Liver (tissue), 7 donors: ENCODE measurements at regions not wholly inside any gene's neighbourhood (a gene's known extent, or its start where the extent isn't known, plus 50 kb on each side); places are given as distances from the start of the nearest gene placed in this dataset.
"Not testable (repeated sequence)": the region's sequence is repeated elsewhere in the genome, so short reads cannot be mapped to it uniquely, and the experiment has no call there.

Source experiments
- DNase-seq: peaks from one replicate; pipeline ENCODE4 v3.0.0-alpha.2; 2017; ENCODE audit warnings: low spot score
- H3K27ac ChIP-seq, 2 donors: one replicate each; pipeline ENCODE4 v1.7.0; 2013; ENCODE audit warnings: inconsistent platforms in 2 of 2, low read length in 2 of 2, control low read depth in 1 of 2, low read depth in 1 of 2, mild to moderate bottlenecking in 1 of 2
- H3K27me3 ChIP-seq, 4 donors: one replicate each; pipeline versions ENCODE4 v1.6.1 to v1.7.0; 2013; ENCODE audit warnings: low read length in 3 of 4, inconsistent platforms in 1 of 4, mild to moderate bottlenecking in 1 of 4, moderate library complexity in 1 of 4; ENCODE audit not compliant: control insufficient read depth in 4 of 4, insufficient read depth in 4 of 4
- H3K36me3 ChIP-seq, 4 donors: one replicate each; pipeline versions ENCODE4 v1.6.1 to v1.7.0; 2013; ENCODE audit warnings: low read length in 3 of 4, mild to moderate bottlenecking in 3 of 4, low read depth in 1 of 4, moderate library complexity in 1 of 4; ENCODE audit not compliant: control insufficient read depth in 4 of 4, insufficient read depth in 3 of 4
- H3K4me1 ChIP-seq, 4 donors: one replicate each; pipeline versions ENCODE4 v1.6.1 to v1.7.0; 2013; ENCODE audit warnings: low read length in 3 of 4, mild to moderate bottlenecking in 3 of 4, moderate library complexity in 1 of 4; ENCODE audit not compliant: control insufficient read depth in 4 of 4, insufficient read depth in 4 of 4
- H3K4me3 ChIP-seq, 3 donors: one replicate each; pipeline versions ENCODE4 v1.6.1 to v1.7.0; 2013; ENCODE audit warnings: low read length in 3 of 3, control low read depth in 1 of 3, low read depth in 1 of 3, mild to moderate bottlenecking in 1 of 3
- H3K9ac ChIP-seq, 2 donors: one replicate each; pipeline ENCODE4 v1.7.0; 2013; ENCODE audit warnings: low read length in 2 of 2, mild to moderate bottlenecking in 2 of 2, moderate library complexity in 2 of 2, control low read depth in 1 of 2, low read depth in 1 of 2
- H3K9me3 ChIP-seq, 4 donors: one replicate each; pipeline versions ENCODE4 v1.6.1 to v1.7.0; 2013; ENCODE audit warnings: low read length in 3 of 4; ENCODE audit not compliant: control insufficient read depth in 4 of 4
- EGR1 ChIP-seq, 2 donors: IDR thresholded peaks; 2 replicates each; pipeline ENCODE4 v1.6.1; 2016 to 2018; ENCODE audit warnings: antibody characterized with exemption in 2 of 2, low read depth in 2 of 2
- FOXA2 ChIP-seq: IDR thresholded peaks from 2 replicates; pipeline ENCODE4 v1.6.1; 2016; ENCODE audit warnings: antibody characterized with exemption
- GABPA ChIP-seq, 2 donors: IDR thresholded peaks in 1 of 2; conservative IDR thresholded peaks in 1 of 2; 2 replicates each; pipeline ENCODE4 v1.6.1; 2016; ENCODE audit warnings: antibody characterized with exemption in 2 of 2, mild to moderate bottlenecking in 1 of 2, moderate library complexity in 1 of 2
- HNF4A ChIP-seq, 2 donors: conservative IDR thresholded peaks; 2 replicates each; pipeline ENCODE4 v1.6.1; 2016; ENCODE audit warnings: antibody characterized with exemption in 2 of 2, mild to moderate bottlenecking in 2 of 2
- HNF4G ChIP-seq: IDR thresholded peaks from 2 replicates; pipeline ENCODE4 v1.6.1; 2016; ENCODE audit warnings: antibody characterized with exemption
- JUND ChIP-seq, 2 donors: IDR thresholded peaks; 2 replicates each; pipeline ENCODE4 v1.6.1; 2016; ENCODE audit warnings: antibody characterized with exemption in 2 of 2
- MAX ChIP-seq: IDR thresholded peaks from 2 replicates; pipeline ENCODE4 v1.6.1; 2016; ENCODE audit warnings: antibody characterized with exemption
- NR2F2 ChIP-seq: IDR thresholded peaks from 2 replicates; pipeline ENCODE4 v1.6.1; 2016; ENCODE audit warnings: antibody characterized with exemption
- RAD21 ChIP-seq, 2 donors: IDR thresholded peaks; 2 replicates each; pipeline ENCODE4 v1.6.1; 2016; ENCODE audit warnings: antibody characterized with exemption in 2 of 2, mild to moderate bottlenecking in 2 of 2
- REST ChIP-seq: IDR thresholded peaks from 2 replicates; pipeline ENCODE4 v1.6.1; 2016; ENCODE audit warnings: antibody characterized with exemption, mild to moderate bottlenecking
- RXRA ChIP-seq, 2 donors: IDR thresholded peaks; 2 replicates each; pipeline ENCODE4 v1.6.1; 2017 to 2018; ENCODE audit warnings: antibody characterized with exemption in 2 of 2, mild to moderate bottlenecking in 1 of 2
- SP1 ChIP-seq: IDR thresholded peaks from 2 replicates; pipeline ENCODE4 v1.6.1; 2018; ENCODE audit warnings: antibody characterized with exemption, mild to moderate bottlenecking
- TAF1 ChIP-seq: conservative IDR thresholded peaks from 2 replicates; pipeline ENCODE4 v1.6.1; 2016; ENCODE audit warnings: antibody characterized with exemption, mild to moderate bottlenecking
- YY1 ChIP-seq: IDR thresholded peaks from 2 replicates; pipeline ENCODE4 v1.6.1; 2016; ENCODE audit warnings: antibody characterized with exemption, mild to moderate bottlenecking
- ZBTB33 ChIP-seq: IDR thresholded peaks from 2 replicates; pipeline ENCODE4 v1.6.1; 2016; ENCODE audit warnings: antibody characterized with exemption
- WGBS: extraction: QIAGEN DNeasy Blood & Tissue Kit; methylation state at CpG from one replicate; pipeline ENCODE4 v1.1.7; 2013; 5-methylcytosine and 5-hydroxymethylcytosine counted together
- donor health status: healthy.
- donor health status: healthy.
- donor health status: healthy.
- donor health status: healthy.

- WGBS: 72% methylated on average over 14 of the region's 14 CpGs
- H3K36me3 ChIP-seq: no peaks in the 10 kb centered on the region
- no peaks in the 10 kb centered on the region for H3K4me1 ChIP-seq
- no peak overlapping the region for H3K9ac ChIP-seq
- H3K27ac ChIP-seq: no peak overlapping the region
- no peak for TF ChIP-seq REST
- no peak for TF ChIP-seq RXRA (IDR thresholded peaks at IDR 0.05)
- TF ChIP-seq MAX: no peak
- TF ChIP-seq HNF4A (conservative IDR thresholded peaks at IDR 0.05): no peak
- TF ChIP-seq GABPA (IDR thresholded peaks at IDR 0.05 in 1 of 2, conservative IDR thresholded peaks at IDR 0.05 in 1 of 2): no peak
- no peak for TF ChIP-seq ZBTB33
- TF ChIP-seq EGR1 (IDR thresholded peaks at IDR 0.05; ENCODE audit: low read depth in 2 of 2): no peak
- H3K9me3 ChIP-seq: no peaks in the 10 kb centered on the region
- H3K27me3 ChIP-seq: peaks cover 0 to 3% (median 0%) of the 10 kb centered on the region in 4 donors
- DNase-seq: no peak
- no peak overlapping the region for H3K4me3 ChIP-seq
Measured at GRCh38 chr20:56708991-56709390, 79.9 kb downstream of the TFAP2C start.

GRCh38 chr20:56710125-56710524 is 81.0 kb downstream of the TFAP2C start:
- WGBS: 85% methylated on average over 11 of the region's 11 CpGs
- Histone ChIP-seq H3K4me3 (no peak overlapping the region), H3K27me3 (peaks cover 0 to 3% (median 0%) of the 10 kb centered on the region in 4 donors), H3K36me3 (no peaks in the 10 kb centered on the region), H3K9ac (no peak overlapping the region), H3K27ac (no peak overlapping the region), H3K9me3 (no peaks in the 10 kb centered on the region), H3K4me1 (no peaks in the 10 kb centered on the region)
- TF ChIP-seq YY1 (no peak), RAD21 (IDR thresholded peaks at IDR 0.05) (no peak), TAF1 (no peak), REST (no peak), SP1 (no peak), EGR1 (IDR thresholded peaks at IDR 0.05; ENCODE audit: low read depth in 2 of 2) (no peak), ZBTB33 (no peak), GABPA (IDR thresholded peaks at IDR 0.05 in 1 of 2, conservative IDR thresholded peaks at IDR 0.05 in 1 of 2) (no peak), HNF4A (conservative IDR thresholded peaks at IDR 0.05) (no peak), NR2F2 (no peak), FOXA2 (no peak), HNF4G (no peak), JUND (IDR thresholded peaks at IDR 0.05) (no peak)
- no peak for DNase-seq

- H3K27me3 ChIP-seq, DNase-seq, H3K4me1 ChIP-seq, H3K4me3 ChIP-seq, H3K9me3 ChIP-seq, H3K36me3 ChIP-seq, H3K9ac ChIP-seq, H3K27ac ChIP-seq: not testable (repeated sequence)
- 70% methylated on average over 2 of the region's 2 CpGs for WGBS
Measured at GRCh38 chr20:56710577-56710976, 81.5 kb downstream of the TFAP2C start.
